ENCODE measurements at regions not wholly inside any gene's neighbourhood (a gene's known extent, or its start where the extent isn't known, plus 50 kb on each side); places are given as distances from the start of the nearest gene placed in this dataset.

GRCh38 chr13:72537782-72538181 lies 189.6 kb downstream of the MZT1 start:
- no peak overlapping the region for H2AFZ ChIP-seq (ENCODE audit: low read length)
- H3K4me1 ChIP-seq (ENCODE audit: low read length) = no peaks in the 10 kb centered on the region
- H3K9ac ChIP-seq (ENCODE audit: low read length) = no peak overlapping the region
- H3F3A ChIP-seq (ENCODE audit: insufficient read depth, low read length) = no peaks in the 10 kb centered on the region
- H3K4me3 ChIP-seq (ENCODE audit: low read length) = no peak overlapping the region
- no peaks in the 10 kb centered on the region for H4K20me1 ChIP-seq (ENCODE audit: insufficient read depth, low read length)
- H3K36me3 ChIP-seq (replicated peaks; ENCODE audit: insufficient read depth, low read length) = no peaks in the 10 kb centered on the region
- no peaks in the 10 kb centered on the region for H3K79me2 ChIP-seq (ENCODE audit: low read length)
- H3K9me3 ChIP-seq (replicated peaks; ENCODE audit: insufficient read depth, low read length) = no peaks in the 10 kb centered on the region
- no peaks in the 10 kb centered on the region for H3K9me2 ChIP-seq (replicated peaks; ENCODE audit: insufficient read depth, low read length)
- no peak overlapping the region for H3K27ac ChIP-seq (ENCODE audit: low read length)
- no peaks in the 10 kb centered on the region for H3K27me3 ChIP-seq (replicated peaks; ENCODE audit: insufficient read depth, low read length)
- TF ChIP-seq EZH2phosphoT487 (IDR thresholded peaks at IDR 0.05; ENCODE audit: low read length) = no peak
- TF ChIP-seq, protein P1, sequence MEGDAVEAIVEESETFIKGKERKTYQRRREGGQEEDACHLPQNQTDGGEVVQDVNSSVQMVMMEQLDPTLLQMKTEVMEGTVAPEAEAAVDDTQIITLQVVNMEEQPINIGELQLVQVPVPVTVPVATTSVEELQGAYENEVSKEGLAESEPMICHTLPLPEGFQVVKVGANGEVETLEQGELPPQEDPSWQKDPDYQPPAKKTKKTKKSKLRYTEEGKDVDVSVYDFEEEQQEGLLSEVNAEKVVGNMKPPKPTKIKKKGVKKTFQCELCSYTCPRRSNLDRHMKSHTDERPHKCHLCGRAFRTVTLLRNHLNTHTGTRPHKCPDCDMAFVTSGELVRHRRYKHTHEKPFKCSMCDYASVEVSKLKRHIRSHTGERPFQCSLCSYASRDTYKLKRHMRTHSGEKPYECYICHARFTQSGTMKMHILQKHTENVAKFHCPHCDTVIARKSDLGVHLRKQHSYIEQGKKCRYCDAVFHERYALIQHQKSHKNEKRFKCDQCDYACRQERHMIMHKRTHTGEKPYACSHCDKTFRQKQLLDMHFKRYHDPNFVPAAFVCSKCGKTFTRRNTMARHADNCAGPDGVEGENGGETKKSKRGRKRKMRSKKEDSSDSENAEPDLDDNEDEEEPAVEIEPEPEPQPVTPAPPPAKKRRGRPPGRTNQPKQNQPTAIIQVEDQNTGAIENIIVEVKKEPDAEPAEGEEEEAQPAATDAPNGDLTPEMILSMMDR (IDR thresholded peaks at IDR 0.05; ENCODE audit: low read length) = no peak
- no peak for TF ChIP-seq EZH2 (optimal IDR thresholded peaks at IDR 0.05; ENCODE audit: low read depth, low read length)
- H3K4me2 ChIP-seq (ENCODE audit: low read depth, low read length) = no peak overlapping the region
- DNase-seq = no peak

GRCh38 chr13:72537395-72537780 lies 190.0 kb downstream of the MZT1 start:
- Histone ChIP-seq H3K27me3 (replicated peaks; ENCODE audit: insufficient read depth, low read length) (no peaks in the 10 kb centered on the region), H3K4me3 (ENCODE audit: low read length) (no peak overlapping the region), H3K36me3 (replicated peaks; ENCODE audit: insufficient read depth, low read length) (no peaks in the 10 kb centered on the region), H3K9me2 (replicated peaks; ENCODE audit: insufficient read depth, low read length) (no peaks in the 10 kb centered on the region), H3K9me3 (replicated peaks; ENCODE audit: insufficient read depth, low read length) (no peaks in the 10 kb centered on the region), H3K27ac (ENCODE audit: low read length) (no peak overlapping the region), H4K20me1 (ENCODE audit: insufficient read depth, low read length) (no peaks in the 10 kb centered on the region), H3K9ac (ENCODE audit: low read length) (no peak overlapping the region), H3K79me2 (ENCODE audit: low read length) (no peaks in the 10 kb centered on the region), H2AFZ (ENCODE audit: low read length) (no peak overlapping the region), H3K4me2 (ENCODE audit: low read depth, low read length) (no peak overlapping the region), H3K4me1 (ENCODE audit: low read length) (no peaks in the 10 kb centered on the region), H3F3A (ENCODE audit: insufficient read depth, low read length) (no peaks in the 10 kb centered on the region)
- no peak for DNase-seq
- TF ChIP-seq EZH2 (optimal IDR thresholded peaks at IDR 0.05; ENCODE audit: low read depth, low read length) (no peak), EZH2phosphoT487 (IDR thresholded peaks at IDR 0.05; ENCODE audit: low read length) (no peak)
- TF ChIP-seq, protein P1 (IDR thresholded peaks at IDR 0.05; ENCODE audit: low read length) = no peak

- Histone ChIP-seq H3K4me2 (ENCODE audit: low read depth, low read length) (no peak overlapping the region), H3K27me3 (replicated peaks; ENCODE audit: insufficient read depth, low read length) (no peaks in the 10 kb centered on the region), H3K36me3 (replicated peaks; ENCODE audit: insufficient read depth, low read length) (no peaks in the 10 kb centered on the region), H3K9me3 (replicated peaks; ENCODE audit: insufficient read depth, low read length) (no peaks in the 10 kb centered on the region), H3K9me2 (replicated peaks; ENCODE audit: insufficient read depth, low read length) (no peaks in the 10 kb centered on the region), H3K4me3 (ENCODE audit: low read length) (no peak overlapping the region), H3K79me2 (ENCODE audit: low read length) (no peaks in the 10 kb centered on the region), H3K9ac (ENCODE audit: low read length) (no peak overlapping the region), H3F3A (ENCODE audit: insufficient read depth, low read length) (no peaks in the 10 kb centered on the region), H2AFZ (ENCODE audit: low read length) (no peak overlapping the region), H4K20me1 (ENCODE audit: insufficient read depth, low read length) (no peaks in the 10 kb centered on the region), H3K27ac (ENCODE audit: low read length) (no peak overlapping the region), H3K4me1 (ENCODE audit: low read length) (no peaks in the 10 kb centered on the region)
- no peak for TF ChIP-seq EZH2phosphoT487 (IDR thresholded peaks at IDR 0.05; ENCODE audit: low read length)
- no peak for TF ChIP-seq EZH2 (optimal IDR thresholded peaks at IDR 0.05; ENCODE audit: low read depth, low read length)
- TF ChIP-seq, protein P1 (IDR thresholded peaks at IDR 0.05; ENCODE audit: low read length) = no peak
- no peak for DNase-seq
Observed at GRCh38 chr13:72536714-72537394, 190.6 kb downstream of the MZT1 start.
